T-helper 1 cell (primary cell): ENCODE measurements at regions not wholly inside any gene's neighbourhood (a gene's known extent, or its start where the extent isn't known, plus 50 kb on each side); places are given as distances from the start of the nearest gene placed in this dataset.
A peak's percentile ranks its signal among the peaks of the same experiment; 100 is the strongest.

Experiments used
- DNase-seq, 5 donors: peaks; one replicate each; pipeline ENCODE4 v3.0.0-alpha.2; 2012 to 2020

GRCh38 chr2:176650838-176651555 is 381.8 kb downstream of the MTX2 start:
- DNase-seq = no peak

GRCh38 chr2:176652300-176653182 is 383.3 kb downstream of the MTX2 start:
- peak in 1 of 5 donors; percentile 43 for DNase-seq

GRCh38 chr2:176653479-176654443 is 384.5 kb downstream of the MTX2 start:
- DNase-seq = peak in 1 of 5 donors; percentile 41

DNA sequence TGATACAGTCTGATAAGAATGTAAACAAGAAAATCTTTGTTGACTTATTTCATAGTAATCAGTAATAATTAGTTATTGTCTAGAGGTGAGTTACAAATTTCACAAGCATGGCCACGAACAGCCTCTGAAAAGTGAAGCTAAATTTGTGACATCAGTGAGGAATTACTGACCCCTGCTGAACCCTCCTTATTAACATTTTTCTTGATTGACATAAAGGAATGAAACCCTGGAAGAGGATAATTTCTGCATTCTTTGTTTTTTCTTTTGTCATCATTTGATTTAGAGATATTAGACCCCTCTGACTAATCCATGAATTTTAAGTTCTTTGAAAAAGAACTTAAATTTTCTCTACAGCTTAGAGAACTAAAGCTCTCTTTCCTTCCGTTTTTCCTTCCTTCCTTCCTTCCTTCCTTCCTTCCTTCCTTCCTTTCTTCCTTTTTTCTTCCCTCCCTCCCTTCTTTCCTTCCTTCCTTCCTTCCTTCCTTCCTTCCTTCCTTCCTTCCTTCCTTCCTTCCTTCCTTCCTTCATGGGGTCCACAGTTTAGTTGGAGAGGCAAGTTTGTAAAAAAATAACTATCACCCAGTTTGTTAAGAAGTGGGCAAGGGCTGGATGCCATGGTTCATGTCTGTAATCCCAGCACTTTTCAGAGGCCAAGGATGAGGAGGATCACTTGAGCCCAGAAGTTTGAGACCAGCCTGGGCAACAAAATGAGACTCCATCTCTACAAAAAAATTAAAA is 387.0 kb downstream of the MTX2 start:
- DNase-seq = no peak

GRCh38 chr2:176656776-176657140 is 387.5 kb downstream of the MTX2 start:
- DNase-seq = no peak

GRCh38 chr2:176657393-176657792 is 388.2 kb downstream of the MTX2 start:
- no peak for DNase-seq

- DNase-seq = no peak
Observed at GRCh38 chr2:176658708-176659107, 389.5 kb downstream of the MTX2 start.

DNA sequence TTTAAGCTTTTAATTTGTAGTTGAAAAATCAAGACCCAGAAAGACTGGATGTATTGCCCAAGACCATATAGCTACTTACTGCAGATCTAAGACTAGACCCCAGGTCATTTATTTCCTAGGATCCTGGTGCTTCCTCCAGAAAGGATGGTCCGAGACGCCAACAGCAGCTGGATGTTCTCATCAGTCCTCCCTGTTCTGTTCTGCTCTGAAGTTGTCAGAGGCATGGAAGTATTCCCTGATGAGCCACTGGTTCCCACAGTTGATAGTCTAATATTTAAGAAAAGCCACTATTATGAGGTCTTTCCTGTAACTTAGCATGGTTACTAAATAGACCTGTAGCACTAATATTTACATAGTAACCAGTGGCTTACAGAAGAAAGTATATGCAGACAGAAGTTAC is 393.5 kb downstream of the MTX2 start:
- no peak for DNase-seq

DNA sequence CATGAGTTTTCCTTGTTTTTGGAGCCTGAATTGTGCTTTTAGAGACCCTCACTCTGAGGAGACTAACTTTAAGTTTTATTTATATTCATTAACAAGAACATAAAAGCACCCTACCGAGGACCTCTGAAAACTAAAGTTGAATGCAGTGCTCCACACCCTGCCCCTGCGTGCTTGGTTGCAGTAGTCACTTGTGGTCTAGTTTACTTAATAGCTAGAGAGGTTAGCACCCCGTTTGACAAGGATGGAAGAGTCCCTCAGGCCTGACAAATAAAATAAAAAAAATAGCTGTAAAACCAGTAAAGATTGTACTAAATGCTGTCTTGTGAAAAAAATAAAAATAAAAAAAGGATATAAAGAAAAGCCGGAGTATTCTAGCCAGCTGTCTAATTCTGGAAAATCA is 395.2 kb downstream of the MTX2 start:
- no peak for DNase-seq

GRCh38 chr2:176665086-176665485 is 395.8 kb downstream of the MTX2 start:
- no peak for DNase-seq

GRCh38 chr2:176668912-176669311 is 399.7 kb downstream of the MTX2 start:
- DNase-seq = no peak

GRCh38 chr2:176669398-176670174 is 400.3 kb downstream of the MTX2 start:
- DNase-seq = no peak

DNA sequence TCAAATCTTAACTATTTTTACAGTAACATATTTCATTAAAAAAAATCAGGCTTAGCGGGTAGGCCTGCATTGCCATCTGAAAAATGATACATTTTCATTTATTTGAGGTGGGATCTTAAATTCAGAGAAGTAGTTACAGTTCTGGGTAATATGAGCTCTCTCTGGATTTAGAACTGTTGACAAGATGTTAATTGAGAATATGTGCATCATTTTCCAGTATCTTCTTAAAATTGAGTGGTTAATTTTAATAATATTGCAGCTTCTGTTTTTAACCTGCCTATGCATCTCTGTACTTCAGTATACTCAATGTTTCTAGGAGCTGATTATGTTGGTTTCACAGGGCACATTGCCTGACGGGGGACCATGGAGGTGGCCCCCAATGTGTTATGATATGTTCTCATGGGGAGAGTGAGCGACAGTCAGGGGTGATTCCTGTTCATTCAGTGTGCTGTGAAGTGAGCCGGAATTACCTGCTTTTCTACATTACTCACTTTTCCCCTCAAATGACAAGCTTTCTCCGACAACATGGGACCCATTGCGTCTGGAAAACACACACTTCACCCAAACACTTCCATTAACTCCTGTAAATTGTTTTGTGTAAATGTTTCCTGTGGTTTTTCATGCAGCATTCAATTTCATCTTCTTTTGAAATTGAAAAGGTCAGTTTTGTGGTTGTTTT is 406.2 kb downstream of the MTX2 start:
- DNase-seq = no peak

- no peak for DNase-seq
Observed at GRCh38 chr2:176677746-176678265, 408.6 kb downstream of the MTX2 start.

GRCh38 chr2:176678571-176678970 is 409.3 kb downstream of the MTX2 start:
- no peak for DNase-seq

GRCh38 chr2:176679061-176679669 is 409.9 kb downstream of the MTX2 start:
- DNase-seq = no peak

- DNase-seq = no peak
Observed at GRCh38 chr2:176680916-176681516, 411.8 kb downstream of the MTX2 start.

DNA sequence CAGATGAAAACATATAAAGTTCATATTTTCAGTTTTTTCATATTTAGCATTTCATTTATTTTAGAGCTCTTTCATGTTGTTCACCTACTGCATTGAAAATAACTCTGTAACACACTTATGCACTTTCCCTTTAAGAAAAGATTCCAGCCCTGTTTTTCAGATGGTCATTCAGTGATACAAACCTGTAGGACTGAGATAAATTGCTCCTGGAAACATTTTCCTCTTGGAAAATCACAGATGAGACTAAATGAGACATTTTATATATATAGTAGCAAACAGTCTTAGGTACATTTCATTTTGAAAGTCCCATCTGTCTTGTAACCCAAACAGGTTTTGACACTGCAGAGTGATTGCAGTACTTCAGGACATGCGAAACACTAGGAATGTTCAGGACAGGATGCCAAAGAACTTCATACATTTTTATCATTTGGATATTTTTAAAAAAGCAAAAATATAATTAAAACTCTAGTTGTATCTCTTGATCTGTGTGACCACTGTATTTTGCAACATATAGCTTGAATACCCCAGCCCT is 412.4 kb downstream of the MTX2 start:
- DNase-seq = no peak

- DNase-seq = no peak
Observed at GRCh38 chr2:176682278-176682677, 413.0 kb downstream of the MTX2 start.
